GM12878 (cell line): ENCODE measurements at regions not wholly inside any gene's neighbourhood (a gene's known extent, or its start where the extent isn't known, plus 50 kb on each side); places are given as distances from the start of the nearest gene placed in this dataset.

Experiments used
- ATAC-seq: fragments of 200-7000 bp; cut with Tn5 transposase; 3 replicates; pipeline ENCODE4 v1.9.1; 2020; ENCODE audit warnings: mild to moderate bottlenecking, moderate library complexity
- BruUV-seq: library from RNA; stranded (reverse); fragments of 400-500 nt; replicated peaks from 2 replicates; lab custom pipeline; 2021; lab: Mats Ljungman, UMichigan
- CTCF ChIA-PET: fragments of 300-600 bp; sonication (Branson Sonifier 250); formaldehyde crosslinking; extraction: SDS; loops from one replicate; lab custom pipeline; 2021; ENCODE audit warnings: inconsistent platforms; lab: Yijun Ruan, JAX
- POLR2A ChIA-PET: fragments of 350-600 bp; formaldehyde crosslinking; extraction: SDS; loops from one replicate; lab custom pipeline; 2021; ENCODE audit warnings: inconsistent platforms; lab: Charles Lee
- RAD21 ChIA-PET: fragments of 300-600 bp; sonication (Branson Sonifier 250); formaldehyde crosslinking; loops from one replicate; lab custom pipeline; 2023; ENCODE audit warnings: antibody characterized with exemption; ENCODE audit not compliant: unreplicated experiment; lab: Charles Lee
- SMC1A ChIA-PET: fragments of 300-600 bp; sonication (Branson Sonifier 250); formaldehyde crosslinking; loops from one replicate; lab custom pipeline; 2023; ENCODE audit not compliant: unreplicated experiment, uncharacterized antibody; lab: Charles Lee
- DNase-seq: peaks from one replicate; pipeline ENCODE4 v3.0.0-alpha.2; 2011; ENCODE audit warnings: low read depth, low spot score
- FAIRE-seq: peaks from 3 replicates; lab custom pipeline; 2011; peaks lifted over from hg19 to GRCh38; lab: Jason Lieb, UNC
- H2AFZ ChIP-seq: 2 replicates; pipeline ENCODE4 v1.6.0; 2011; ENCODE audit warnings: low read depth, low read length, control low read depth; ENCODE audit not compliant: control insufficient read depth
- H3K27ac ChIP-seq: 2 replicates; pipeline ENCODE4 v1.5.1; 2011; ENCODE audit warnings: control low read depth; ENCODE audit not compliant: control insufficient read depth, insufficient read depth
- H3K27me3 ChIP-seq, 2 experiments: replicated peaks in 1 of 2; 2 replicates each; pipeline versions ENCODE4 v1.6.0 to v1.6.1; 2011; ENCODE audit warnings: low read length in 1 of 2; ENCODE audit not compliant: control insufficient read depth in 2 of 2, insufficient read depth in 2 of 2
- H3K36me3 ChIP-seq, 2 experiments: 2 replicates each; pipeline ENCODE4 v1.5.1; 2011; ENCODE audit warnings: low read length in 1 of 2; ENCODE audit not compliant: control insufficient read depth in 2 of 2, insufficient read depth in 2 of 2
- H3K4me1 ChIP-seq: 2 replicates; pipeline ENCODE4 v1.6.1; 2011; ENCODE audit warnings: mild to moderate bottlenecking, low read length, moderate library complexity, mixed read lengths; ENCODE audit not compliant: control insufficient read depth, insufficient read depth
- H3K4me2 ChIP-seq: 2 replicates; pipeline ENCODE4 v1.6.0; 2011; ENCODE audit warnings: control low read depth; ENCODE audit not compliant: control insufficient read depth, insufficient read depth
- H3K4me3 ChIP-seq: fragments of 200-600 bp; sonication (generic); 2 replicates; pipeline ENCODE4 v1.5.1; 2016
- H3K79me2 ChIP-seq: 2 replicates; pipeline ENCODE4 v1.6.0; 2011; ENCODE audit warnings: low read length; ENCODE audit not compliant: control insufficient read depth, insufficient read depth
- H3K9ac ChIP-seq: 2 replicates; pipeline ENCODE4 v1.8.0; 2011; ENCODE audit warnings: low read length, control low read depth, mixed read lengths; ENCODE audit not compliant: control insufficient read depth, insufficient read depth
- H3K9me3 ChIP-seq: replicated peaks from 3 replicates; pipeline ENCODE4 v1.5.1; 2011; ENCODE audit warnings: mild to moderate bottlenecking, low read length; ENCODE audit not compliant: control insufficient read depth, insufficient read depth
- H4K20me1 ChIP-seq: 2 replicates; pipeline ENCODE4 v1.6.0; 2011; ENCODE audit not compliant: control insufficient read depth, insufficient read depth
- BMI1 ChIP-seq: fragments of 450-650 bp; IDR thresholded peaks from 2 replicates; pipeline ENCODE4 v1.6.1; 2016; ENCODE audit warnings: mild to moderate bottlenecking, moderate library complexity, borderline replicate concordance
- CHD2 ChIP-seq: IDR thresholded peaks from 2 replicates; pipeline ENCODE4 v1.6.1; 2011; ENCODE audit warnings: low read depth, low read length, improper control_type of control experiment, borderline replicate concordance
- E2F4 ChIP-seq: IDR thresholded peaks from 2 replicates; pipeline ENCODE4 v1.6.1; 2012; ENCODE audit warnings: low read depth, low read length, improper control_type of control experiment
- GABPA ChIP-seq: IDR thresholded peaks from 2 replicates; pipeline ENCODE4 v1.6.1; 2014; ENCODE audit warnings: antibody characterized with exemption, low read depth, mild to moderate bottlenecking, inconsistent platforms
- GATAD2B ChIP-seq: fragments of 450-650 bp; conservative IDR thresholded peaks from 2 replicates; pipeline ENCODE4 v1.6.1; 2017; ENCODE audit warnings: low read depth, mild to moderate bottlenecking, moderate library complexity
- MYB ChIP-seq: fragments of 150-350 bp; IDR thresholded peaks from 2 replicates; pipeline ENCODE4 v1.6.1; 2014; ENCODE audit warnings: mild to moderate bottlenecking, low read depth, low read length, borderline replicate concordance
- NR2C1 ChIP-seq: fragments of 450-650 bp; IDR thresholded peaks from 2 replicates; pipeline ENCODE4 v1.6.1; 2017; ENCODE audit warnings: antibody characterized with exemption, mild to moderate bottlenecking, moderate library complexity
- NRF1 ChIP-seq: conservative IDR thresholded peaks from 2 replicates; pipeline ENCODE4 v1.6.1; 2011; ENCODE audit warnings: mild to moderate bottlenecking, low read depth, low read length, improper control_type of control experiment
- RAD51 ChIP-seq: fragments of 450-650 bp; IDR thresholded peaks from 2 replicates; pipeline ENCODE4 v1.6.1; 2016; ENCODE audit warnings: moderate library complexity, mild to moderate bottlenecking, inconsistent platforms
- SREBF2 ChIP-seq: IDR thresholded peaks from 2 replicates; pipeline ENCODE4 v1.6.1; 2012; ENCODE audit warnings: mild to moderate bottlenecking, low read length
- YBX1 ChIP-seq: fragments of 450-650 bp; IDR thresholded peaks from 2 replicates; pipeline ENCODE4 v1.6.1; 2016; ENCODE audit warnings: antibody characterized with exemption
- ZNF217 ChIP-seq: fragments of 450-650 bp; IDR thresholded peaks from 2 replicates; pipeline ENCODE4 v1.6.1; 2017; ENCODE audit warnings: antibody characterized with exemption, mild to moderate bottlenecking
- ZNF384 ChIP-seq: IDR thresholded peaks from 2 replicates; pipeline ENCODE4 v1.6.1; 2012; ENCODE audit warnings: low read depth, mild to moderate bottlenecking, low read length, improper control_type of control experiment, borderline replicate concordance
- WGBS: methylation state at CpG from one replicate; pipeline ENCODE4 v1.1.6; 2016; ENCODE audit warnings: low lambda C conversion rate; ENCODE audit not compliant: insufficient replicate concordance, insufficient coverage; ENCODE audit errors: missing lambda C conversion rate; 5-methylcytosine and 5-hydroxymethylcytosine counted together
- in situ Hi-C: fragments of 300-500 bp; cut with MboI; formaldehyde crosslinking; loops from 9 replicates; pipeline ENCODE4 v1.14.3; 2018; ENCODE audit warnings: mixed read lengths
- intact Hi-C: fragments of 100-400 bp; cut with micrococcal nuclease; formaldehyde crosslinking; loops from one replicate; pipeline ENCODE4 v1.14.2; 2022; ENCODE audit not compliant: unreplicated experiment

- FAIRE-seq, result no peak
- intact Hi-C loops, result no loop called here
- in situ Hi-C loops, result no loop called here
Measured at GRCh38 chr12:131497966-131498365, 212.9 kb upstream of the SFSWAP start.

More at GRCh38 chr12:131497966-131498365, 212.9 kb upstream of the SFSWAP start:
- H3K79me2 ChIP-seq, result no peaks in the 10 kb centered on the region
- WGBS, result 72% methylated on average over 2 of the region's 2 CpGs
- ChIA-PET CTCF (interaction anchor here (0.6 kb wide), 1 partner anchor 48 kb away, joined by 4 read pairs; no protein-coding TSS in a partner anchor), POLR2A (no interaction called here), RAD21 (no interaction called here), SMC1A (no interaction called here)
- no peak for TF ChIP-seq ZNF384
- TF ChIP-seq MYB, result no peak
- TF ChIP-seq RAD51, result no peak
- TF ChIP-seq YBX1, result no peak
- no peak for TF ChIP-seq SREBF2
- no peak for TF ChIP-seq CHD2
- no peak for TF ChIP-seq BMI1
- no peak for TF ChIP-seq E2F4
- no peak for TF ChIP-seq NRF1
- TF ChIP-seq GABPA, result no peak
- no peak for TF ChIP-seq GATAD2B
- no peak for TF ChIP-seq ZNF217
- TF ChIP-seq NR2C1, result no peak
- no peak overlapping the region for H2AFZ ChIP-seq
- H3K4me1 ChIP-seq, result peaks cover 10% of the 10 kb centered on the region
- BruUV-seq, result no TSS peak
- H3K9me3 ChIP-seq, result no peaks in the 10 kb centered on the region
- H3K4me3 ChIP-seq, result no peak overlapping the region
- no peak for ATAC-seq
- H3K27me3 ChIP-seq, result no peaks in the 10 kb centered on the region
- no peak overlapping the region for H3K4me2 ChIP-seq
- no peaks in the 10 kb centered on the region for H4K20me1 ChIP-seq
- H3K27ac ChIP-seq, result no peak overlapping the region
- no peak overlapping the region for H3K9ac ChIP-seq
- DNase-seq, result no peak
- no peaks in the 10 kb centered on the region for H3K36me3 ChIP-seq
